CD4-positive, alpha-beta T cell (primary cell): ENCODE measurements at regions not wholly inside any gene's neighbourhood (a gene's known extent, or its start where the extent isn't known, plus 50 kb on each side); places are given as distances from the start of the nearest gene placed in this dataset.

Experiments used
- ATAC-seq: fragments of 200-7000 bp; cut with Tn5 transposase; one replicate; pipeline ENCODE4 v1.10.0; 2022; ENCODE audit warnings: mild to moderate bottlenecking; ENCODE audit not compliant: poor library complexity
- CTCF ChIA-PET: fragments of 350-600 bp; sonication (Branson Sonifier 250); formaldehyde crosslinking; loops from one replicate; lab custom pipeline; 2021; ENCODE audit warnings: antibody characterized with exemption, inconsistent platforms; lab: Charles Lee
- POLR2A ChIA-PET: fragments of 350-600 bp; sonication (Branson Sonifier 250); formaldehyde crosslinking; loops from one replicate; lab custom pipeline; 2021; ENCODE audit warnings: antibody characterized with exemption, inconsistent platforms; lab: Charles Lee
- DNase-seq, 14 experiments: peaks; one replicate each; pipeline ENCODE4 v3.0.0-alpha.2; 2013 to 2020; ENCODE audit warnings: mixed read lengths in 2 of 14
- H3K27ac ChIP-seq, 2 donors: one replicate each; pipeline versions ENCODE4 v1.5.1 to v1.7.0; 2013; ENCODE audit warnings: low read length in 2 of 2, low read depth in 1 of 2, mild to moderate bottlenecking in 1 of 2
- H3K27me3 ChIP-seq, 2 experiments: 1 replicate in 1 of 2; 2 replicates in 1 of 2; pipeline versions ENCODE4 v1.6.1 to v1.7.0; 2013; ENCODE audit warnings: low read length in 2 of 2, control low read depth in 1 of 2, mild to moderate bottlenecking in 1 of 2, moderate library complexity in 1 of 2; ENCODE audit not compliant: insufficient read depth in 2 of 2, control insufficient read depth in 1 of 2
- H3K36me3 ChIP-seq: one replicate; pipeline ENCODE4 v1.6.1; 2013; ENCODE audit warnings: low read length, control low read depth; ENCODE audit not compliant: insufficient read depth
- H3K4me1 ChIP-seq: one replicate; pipeline ENCODE4 v1.6.1; 2013; ENCODE audit warnings: low read length, control low read depth; ENCODE audit not compliant: insufficient read depth
- H3K4me3 ChIP-seq: one replicate; pipeline ENCODE4 v1.5.1; 2013; ENCODE audit warnings: mild to moderate bottlenecking, low read length, moderate library complexity
- H3K9me3 ChIP-seq, 2 experiments: 1 replicate in 1 of 2; 2 replicates in 1 of 2; pipeline versions ENCODE4 v1.6.1 to v1.7.0; 2013; ENCODE audit warnings: low read length in 2 of 2, mild to moderate bottlenecking in 2 of 2, control low read depth in 1 of 2, moderate library complexity in 1 of 2; ENCODE audit not compliant: control insufficient read depth in 1 of 2, insufficient read depth in 1 of 2
- H3K27ac Mint-ChIP-seq: one replicate; pipeline ENCODE4 v1.8.0; 2020; ENCODE audit warnings: mixed read lengths
- H3K27me3 Mint-ChIP-seq: one replicate; pipeline ENCODE4 v1.8.0; 2021; ENCODE audit warnings: mixed read lengths
- H3K36me3 Mint-ChIP-seq: one replicate; pipeline ENCODE4 v1.8.0; 2021; ENCODE audit warnings: low read depth, mixed read lengths
- H3K4me1 Mint-ChIP-seq: one replicate; pipeline ENCODE4 v1.8.0; 2021; ENCODE audit warnings: low read depth, mixed read lengths
- H3K4me3 Mint-ChIP-seq: one replicate; pipeline ENCODE4 v1.8.0; 2020; ENCODE audit warnings: mild to moderate bottlenecking, mixed read lengths
- H3K9me3 Mint-ChIP-seq: one replicate; pipeline ENCODE4 v1.8.0; 2020; ENCODE audit warnings: mixed read lengths
- intact Hi-C, 2 experiments: fragments of 100-400 bp; cut with DNase I in 1 of 2; cut with micrococcal nuclease in 1 of 2; formaldehyde crosslinking; loops; one replicate each; pipeline versions ENCODE4 v1.15.1 to v1.9.0; 2023 to 2025; cut with DNase I, micrococcal nuclease
- TF ChIP-seq, protein P1 (sequence below): fragments of 200-600 bp; IDR thresholded peaks from one replicate; pipeline ENCODE4 v1.8.0; 2022; ENCODE audit warnings: antibody characterized with exemption, mild to moderate bottlenecking

DNA sequence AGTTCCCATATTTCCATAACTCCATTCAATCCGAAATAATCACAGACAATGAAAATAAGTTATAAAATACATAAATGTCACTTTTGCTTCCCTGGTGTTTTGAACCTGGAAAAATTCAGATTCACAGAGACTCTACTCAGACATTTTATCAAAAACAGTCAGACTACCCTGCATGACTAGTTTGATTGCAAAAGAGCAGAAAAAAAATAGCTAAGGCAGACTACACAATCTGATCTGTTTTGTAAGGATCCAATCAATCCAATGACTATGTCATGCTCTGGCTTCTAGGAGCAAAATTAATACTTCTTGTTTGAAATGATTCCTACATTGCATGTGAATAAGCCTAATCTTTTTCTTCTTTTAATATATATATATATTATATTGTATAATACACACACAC lies 1262.6 kb downstream of the EFNA5 start:
- H3K27me3 Mint-ChIP-seq: no peaks in the 10 kb centered on the region
- H3K27me3 ChIP-seq: no peaks in the 10 kb centered on the region
- DNase-seq (no peak), ATAC-seq (no peak)
- intact Hi-C loops: no loop called here
- CTCF ChIA-PET: no interaction called here
- H3K9me3 ChIP-seq: peaks cover 0 to 3% of the 10 kb centered on the region in 2 experiments
- no peaks in the 10 kb centered on the region for H3K36me3 ChIP-seq
- H3K4me1 Mint-ChIP-seq: no peaks in the 10 kb centered on the region
- H3K9me3 Mint-ChIP-seq: peaks cover 2% of the 10 kb centered on the region
- H3K36me3 Mint-ChIP-seq: no peaks in the 10 kb centered on the region
- H3K4me3 Mint-ChIP-seq: no peak overlapping the region
- POLR2A ChIA-PET: no interaction called here
- no peak overlapping the region for H3K27ac Mint-ChIP-seq
- no peak overlapping the region for H3K4me3 ChIP-seq
- H3K4me1 ChIP-seq: no peaks in the 10 kb centered on the region
- H3K27ac ChIP-seq: no peak overlapping the region
- TF ChIP-seq, protein P1, sequence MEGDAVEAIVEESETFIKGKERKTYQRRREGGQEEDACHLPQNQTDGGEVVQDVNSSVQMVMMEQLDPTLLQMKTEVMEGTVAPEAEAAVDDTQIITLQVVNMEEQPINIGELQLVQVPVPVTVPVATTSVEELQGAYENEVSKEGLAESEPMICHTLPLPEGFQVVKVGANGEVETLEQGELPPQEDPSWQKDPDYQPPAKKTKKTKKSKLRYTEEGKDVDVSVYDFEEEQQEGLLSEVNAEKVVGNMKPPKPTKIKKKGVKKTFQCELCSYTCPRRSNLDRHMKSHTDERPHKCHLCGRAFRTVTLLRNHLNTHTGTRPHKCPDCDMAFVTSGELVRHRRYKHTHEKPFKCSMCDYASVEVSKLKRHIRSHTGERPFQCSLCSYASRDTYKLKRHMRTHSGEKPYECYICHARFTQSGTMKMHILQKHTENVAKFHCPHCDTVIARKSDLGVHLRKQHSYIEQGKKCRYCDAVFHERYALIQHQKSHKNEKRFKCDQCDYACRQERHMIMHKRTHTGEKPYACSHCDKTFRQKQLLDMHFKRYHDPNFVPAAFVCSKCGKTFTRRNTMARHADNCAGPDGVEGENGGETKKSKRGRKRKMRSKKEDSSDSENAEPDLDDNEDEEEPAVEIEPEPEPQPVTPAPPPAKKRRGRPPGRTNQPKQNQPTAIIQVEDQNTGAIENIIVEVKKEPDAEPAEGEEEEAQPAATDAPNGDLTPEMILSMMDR: no peak

DNA sequence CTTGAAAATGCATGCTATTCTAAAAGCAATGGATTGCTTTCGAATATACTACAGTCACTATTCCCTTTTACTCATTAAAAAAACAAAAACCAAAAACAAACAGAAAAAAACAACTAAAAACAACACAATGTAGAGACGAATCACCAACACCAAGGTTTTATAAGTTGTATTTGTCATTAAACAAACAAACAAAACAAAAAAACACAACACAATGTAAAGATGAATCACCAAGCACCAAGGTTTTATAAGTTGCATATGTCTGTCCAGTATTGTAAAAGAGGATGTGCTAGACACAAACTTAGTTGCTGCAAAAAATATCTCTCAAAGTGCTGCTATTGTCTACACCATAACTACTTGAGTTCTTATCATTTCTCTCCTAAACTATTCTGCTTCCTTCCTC lies 1269.2 kb downstream of the EFNA5 start:
- no peak overlapping the region for H3K4me3 ChIP-seq
- H3K4me1 Mint-ChIP-seq: no peaks in the 10 kb centered on the region
- no peaks in the 10 kb centered on the region for H3K9me3 ChIP-seq
- no peak overlapping the region for H3K27ac Mint-ChIP-seq
- ChIA-PET POLR2A (no interaction called here), CTCF (no interaction called here)
- H3K4me1 ChIP-seq: no peaks in the 10 kb centered on the region
- H3K9me3 Mint-ChIP-seq: no peaks in the 10 kb centered on the region
- H3K27me3 ChIP-seq: no peaks in the 10 kb centered on the region
- intact Hi-C loops: no loop called here
- no peak overlapping the region for H3K4me3 Mint-ChIP-seq
- ATAC-seq: no peak
- no peaks in the 10 kb centered on the region for H3K27me3 Mint-ChIP-seq
- H3K36me3 Mint-ChIP-seq: no peaks in the 10 kb centered on the region
- no peak for DNase-seq
- H3K36me3 ChIP-seq: no peaks in the 10 kb centered on the region
- TF ChIP-seq, protein P1: no peak
- H3K27ac ChIP-seq: no peak overlapping the region

- Histone ChIP-seq H3K9me3 (no peaks in the 10 kb centered on the region), H3K36me3 (no peaks in the 10 kb centered on the region), H3K27ac (no peak overlapping the region), H3K4me3 (no peak overlapping the region), H3K27me3 (no peaks in the 10 kb centered on the region), H3K4me1 (no peaks in the 10 kb centered on the region)
- Mint-ChIP-seq H3K4me1 (no peaks in the 10 kb centered on the region), H3K27me3 (no peaks in the 10 kb centered on the region), H3K36me3 (no peaks in the 10 kb centered on the region), H3K9me3 (no peaks in the 10 kb centered on the region), H3K27ac (no peak overlapping the region), H3K4me3 (no peak overlapping the region)
- TF ChIP-seq, protein P1: no peak
- intact Hi-C loops: no loop called here
- ChIA-PET CTCF (no interaction called here), POLR2A (no interaction called here)
- no peak for DNase-seq
- ATAC-seq: no peak
These were observed 1271.3 kb downstream of the EFNA5 start for GRCh38 chr5:106399391-106399790.
